Mesendoderm (in vitro differentiated cells): ENCODE measurements at regions not wholly inside any gene's neighbourhood (a gene's known extent, or its start where the extent isn't known, plus 50 kb on each side); places are given as distances from the start of the nearest gene placed in this dataset.

Source experiments
- DNase-seq: peaks from one replicate; pipeline ENCODE4 v3.0.0; 2013
- H2AK5ac ChIP-seq: 2 replicates; pipeline ENCODE4 v1.6.1; 2013; ENCODE audit warnings: low read length, inconsistent platforms
- H2BK120ac ChIP-seq: 2 replicates; pipeline ENCODE4 v1.6.1; 2013; ENCODE audit warnings: low read depth, mild to moderate bottlenecking, low read length, moderate library complexity, mixed read lengths
- H2BK15ac ChIP-seq: replicated peaks from 2 replicates; pipeline ENCODE4 v1.6.1; 2013; ENCODE audit warnings: low read depth, mild to moderate bottlenecking, moderate library complexity
- H2BK5ac ChIP-seq: 2 replicates; pipeline ENCODE4 v1.6.1; 2013; ENCODE audit warnings: low read length, inconsistent platforms
- H3K18ac ChIP-seq: 2 replicates; pipeline ENCODE4 v1.6.1; 2013; ENCODE audit warnings: mild to moderate bottlenecking, low read length, mixed read lengths
- H3K23ac ChIP-seq: one replicate; pipeline ENCODE4 v1.6.1; 2013; ENCODE audit warnings: low read length
- H3K27ac ChIP-seq: 2 replicates; pipeline ENCODE4 v1.5.1; 2013; ENCODE audit warnings: low read depth, mild to moderate bottlenecking, inconsistent platforms, low read length, moderate library complexity
- H3K27me3 ChIP-seq: 2 replicates; pipeline ENCODE4 v1.6.1; 2013; ENCODE audit warnings: low read length, control low read depth, mild to moderate bottlenecking, inconsistent platforms; ENCODE audit not compliant: insufficient read depth, poor library complexity
- H3K36me3 ChIP-seq: 2 replicates; pipeline ENCODE4 v1.6.1; 2013; ENCODE audit warnings: low read length, inconsistent platforms; ENCODE audit not compliant: control insufficient read depth, insufficient read depth
- H3K4ac ChIP-seq: one replicate; pipeline ENCODE4 v1.6.1; 2013; ENCODE audit warnings: low read depth, mild to moderate bottlenecking, low read length, moderate library complexity
- H3K4me1 ChIP-seq: 2 replicates; pipeline ENCODE4 v1.6.1; 2013; ENCODE audit warnings: low read depth, low read length, inconsistent platforms; ENCODE audit not compliant: control insufficient read depth
- H3K4me2 ChIP-seq: 2 replicates; pipeline ENCODE4 v1.6.1; 2013; ENCODE audit warnings: low read length
- H3K4me3 ChIP-seq: 2 replicates; pipeline ENCODE4 v1.5.1; 2013; ENCODE audit warnings: mild to moderate bottlenecking, low read length
- H3K56ac ChIP-seq: one replicate; pipeline ENCODE4 v1.6.1; 2013; ENCODE audit warnings: low read length
- H3K79me1 ChIP-seq: 2 replicates; pipeline ENCODE4 v1.6.1; 2013; ENCODE audit warnings: low read length, inconsistent platforms
- H3K79me2 ChIP-seq: 2 replicates; pipeline ENCODE4 v1.6.1; 2013; ENCODE audit warnings: mild to moderate bottlenecking, low read length; ENCODE audit not compliant: control insufficient read depth, insufficient read depth
- H3K9ac ChIP-seq: 2 replicates; pipeline ENCODE4 v1.6.1; 2013; ENCODE audit warnings: low read length, inconsistent platforms
- H4K5ac ChIP-seq: one replicate; pipeline ENCODE4 v1.6.1; 2013; ENCODE audit warnings: low read length
- H4K8ac ChIP-seq: one replicate; pipeline ENCODE4 v1.6.1; 2013; ENCODE audit warnings: low read depth, mild to moderate bottlenecking, control low read depth, low read length, moderate library complexity
- WGBS: extraction: QIAGEN DNeasy Blood & Tissue Kit; methylation state at CpG from one replicate; pipeline ENCODE4 v1.1.7; 2013; ENCODE audit warnings: low lambda C conversion rate, missing lambda C conversion rate; ENCODE audit not compliant: insufficient coverage; ENCODE audit errors: extremely low coverage; 5-methylcytosine and 5-hydroxymethylcytosine counted together

GRCh38 chr18:34448662-34449061 is 223.9 kb upstream of the NOL4 start:
- Histone ChIP-seq H3K27me3 (no peaks in the 10 kb centered on the region), H3K18ac (no peak overlapping the region), H3K4me3 (no peak overlapping the region), H3K4ac (no peak overlapping the region), H3K56ac (no peak overlapping the region), H3K4me2 (no peak overlapping the region), H4K5ac (no peak overlapping the region), H3K9ac (no peak overlapping the region), H4K8ac (no peak overlapping the region), H3K23ac (no peak overlapping the region), H3K27ac (no peak overlapping the region), H3K79me2 (no peaks in the 10 kb centered on the region), H2BK5ac (no peak overlapping the region), H3K4me1 (no peaks in the 10 kb centered on the region), H2BK120ac (no peak overlapping the region), H2BK15ac (no peak overlapping the region), H2AK5ac (no peak overlapping the region), H3K36me3 (no peaks in the 10 kb centered on the region), H3K79me1 (no peaks in the 10 kb centered on the region)
- no peak for DNase-seq

GRCh38 chr18:34457761-34458160 is 233.0 kb upstream of the NOL4 start:
- H3K79me2 ChIP-seq, result no peaks in the 10 kb centered on the region
- no peak overlapping the region for H3K4me2 ChIP-seq
- no peak overlapping the region for H3K4me3 ChIP-seq
- H3K27me3 ChIP-seq, result no peaks in the 10 kb centered on the region
- H3K18ac ChIP-seq, result no peak overlapping the region
- H3K36me3 ChIP-seq, result no peaks in the 10 kb centered on the region
- H2BK15ac ChIP-seq, result no peak overlapping the region
- H3K79me1 ChIP-seq, result no peaks in the 10 kb centered on the region
- no peaks in the 10 kb centered on the region for H3K4me1 ChIP-seq
- no peak overlapping the region for H3K9ac ChIP-seq
- no peak overlapping the region for H2AK5ac ChIP-seq
- no peak overlapping the region for H3K4ac ChIP-seq
- H4K8ac ChIP-seq, result no peak overlapping the region
- no peak overlapping the region for H3K27ac ChIP-seq
- no peak for DNase-seq
- no CpG with 5 or more reads among the region's 3 CpGs for WGBS
- no peak overlapping the region for H4K5ac ChIP-seq
- no peak overlapping the region for H3K23ac ChIP-seq
- no peak overlapping the region for H3K56ac ChIP-seq
- H2BK120ac ChIP-seq, result no peak overlapping the region
- no peak overlapping the region for H2BK5ac ChIP-seq

GRCh38 chr18:34458410-34458977 is 233.8 kb upstream of the NOL4 start:
- no CpG with 5 or more reads among the region's 3 CpGs for WGBS
- Histone ChIP-seq H3K79me1 (no peaks in the 10 kb centered on the region), H4K8ac (no peak overlapping the region), H3K27ac (no peak overlapping the region), H3K56ac (no peak overlapping the region), H3K4me3 (no peak overlapping the region), H2BK5ac (no peak overlapping the region), H3K4me2 (no peak overlapping the region), H3K36me3 (no peaks in the 10 kb centered on the region), H4K5ac (no peak overlapping the region), H2BK120ac (no peak overlapping the region), H3K4ac (no peak overlapping the region), H3K9ac (no peak overlapping the region), H3K27me3 (no peaks in the 10 kb centered on the region), H2AK5ac (no peak overlapping the region), H2BK15ac (no peak overlapping the region), H3K4me1 (no peaks in the 10 kb centered on the region), H3K18ac (no peak overlapping the region), H3K23ac (no peak overlapping the region), H3K79me2 (no peaks in the 10 kb centered on the region)
- DNase-seq, result no peak

- Histone ChIP-seq H3K4me3 (no peak overlapping the region), H2BK15ac (no peak overlapping the region), H3K36me3 (no peaks in the 10 kb centered on the region), H4K5ac (no peak overlapping the region), H3K23ac (no peak overlapping the region), H3K56ac (no peak overlapping the region), H3K4me2 (no peak overlapping the region), H3K18ac (no peak overlapping the region), H3K79me2 (no peaks in the 10 kb centered on the region), H2BK120ac (no peak overlapping the region), H3K27ac (no peak overlapping the region), H3K9ac (no peak overlapping the region), H3K4ac (no peak overlapping the region), H3K4me1 (no peaks in the 10 kb centered on the region), H4K8ac (no peak overlapping the region), H2AK5ac (no peak overlapping the region), H2BK5ac (no peak overlapping the region), H3K79me1 (no peaks in the 10 kb centered on the region), H3K27me3 (no peaks in the 10 kb centered on the region)
- no CpG with 5 or more reads among the region's 3 CpGs for WGBS
- no peak for DNase-seq
These were observed 236.6 kb upstream of the NOL4 start for GRCh38 chr18:34461266-34461665.

- Histone ChIP-seq H3K36me3 (no peaks in the 10 kb centered on the region), H4K5ac (no peak overlapping the region), H3K9ac (no peak overlapping the region), H4K8ac (no peak overlapping the region), H3K79me2 (no peaks in the 10 kb centered on the region), H3K4me3 (no peak overlapping the region), H3K23ac (no peak overlapping the region), H2AK5ac (no peak overlapping the region), H2BK120ac (no peak overlapping the region), H2BK15ac (no peak overlapping the region), H3K4ac (no peak overlapping the region), H3K27me3 (no peaks in the 10 kb centered on the region), H3K56ac (no peak overlapping the region), H3K79me1 (no peaks in the 10 kb centered on the region), H3K27ac (no peak overlapping the region), H3K4me1 (no peaks in the 10 kb centered on the region), H3K4me2 (no peak overlapping the region), H3K18ac (no peak overlapping the region), H2BK5ac (no peak overlapping the region)
- WGBS, result no CpG with 5 or more reads among the region's 1 CpG
- DNase-seq, result no peak
These were observed 242.3 kb upstream of the NOL4 start for GRCh38 chr18:34467058-34467457.

- Histone ChIP-seq H3K27me3 (no peaks in the 10 kb centered on the region), H3K79me2 (no peaks in the 10 kb centered on the region), H3K4me2 (no peak overlapping the region), H4K8ac (no peak overlapping the region), H3K36me3 (no peaks in the 10 kb centered on the region), H2BK5ac (no peak overlapping the region), H3K18ac (no peak overlapping the region), H2BK15ac (no peak overlapping the region), H4K5ac (no peak overlapping the region), H3K56ac (no peak overlapping the region), H3K27ac (no peak overlapping the region), H3K4ac (no peak overlapping the region), H3K79me1 (no peaks in the 10 kb centered on the region), H3K23ac (no peak overlapping the region), H3K4me3 (no peak overlapping the region), H2BK120ac (no peak overlapping the region), H2AK5ac (no peak overlapping the region), H3K9ac (no peak overlapping the region), H3K4me1 (peaks cover 2% of the 10 kb centered on the region)
- no CpG with 5 or more reads among the region's 4 CpGs for WGBS
- DNase-seq, result no peak
These were observed 229.9 kb upstream of the DTNA start for GRCh38 chr18:34480162-34480700.
